Progenitor cell of endocrine pancreas (in vitro differentiated cells): ENCODE measurements at regions not wholly inside any gene's neighbourhood (a gene's known extent, or its start where the extent isn't known, plus 50 kb on each side); places are given as distances from the start of the nearest gene placed in this dataset.

ENCODE experiments used
- DNase-seq: peaks from one replicate; pipeline ENCODE4 v3.0.0; 2021; ENCODE audit warnings: low spot score; ENCODE audit not compliant: unreplicated experiment
- H3K27ac Mint-ChIP-seq: 2 replicates; pipeline ENCODE4 v1.8.0; 2021; ENCODE audit warnings: mild to moderate bottlenecking, moderate library complexity, mixed read lengths
- H3K27me3 Mint-ChIP-seq: 2 replicates; pipeline ENCODE4 v1.8.0; 2021; ENCODE audit warnings: mixed read lengths
- H3K36me3 Mint-ChIP-seq: 2 replicates; pipeline ENCODE4 v1.8.0; 2022; ENCODE audit warnings: mixed read lengths; ENCODE audit not compliant: insufficient read depth
- H3K4me1 Mint-ChIP-seq: 2 replicates; pipeline ENCODE4 v1.8.0; 2021; ENCODE audit warnings: low read depth, mixed read lengths
- H3K4me3 Mint-ChIP-seq: 2 replicates; pipeline ENCODE4 v1.8.0; 2021; ENCODE audit warnings: low read depth, mild to moderate bottlenecking, moderate library complexity, mixed read lengths
- H3K9me3 Mint-ChIP-seq: 2 replicates; pipeline ENCODE4 v1.8.0; 2021; ENCODE audit warnings: low read depth, mixed read lengths
- CTCF ChIP-seq: fragments of 200-600 bp; sonication (generic); IDR thresholded peaks from one replicate; pipeline ENCODE4 v1.5.0; 2021; ENCODE audit warnings: antibody characterized with exemption, mild to moderate bottlenecking; ENCODE audit not compliant: unreplicated experiment

- no peak for TF ChIP-seq CTCF
- Mint-ChIP-seq H3K4me1 (no peaks in the 10 kb centered on the region), H3K9me3 (no peaks in the 10 kb centered on the region), H3K27me3 (peaks cover 33% of the 10 kb centered on the region), H3K27ac (no peak overlapping the region), H3K4me3 (no peak overlapping the region), H3K36me3 (no peaks in the 10 kb centered on the region)
- no peak for DNase-seq
Measured at GRCh38 chr10:128339753-128340152, 213.5 kb upstream of the MKI67 start.

- Mint-ChIP-seq H3K4me1 (peaks cover 4% of the 10 kb centered on the region), H3K27me3 (peaks cover 26% of the 10 kb centered on the region), H3K27ac (no peak overlapping the region), H3K9me3 (no peaks in the 10 kb centered on the region), H3K36me3 (no peaks in the 10 kb centered on the region), H3K4me3 (no peak overlapping the region)
- TF ChIP-seq CTCF: no peak
- no peak for DNase-seq
Measured at GRCh38 chr10:128345353-128345752, 219.1 kb upstream of the MKI67 start.

- DNase-seq: no peak
- no peak for TF ChIP-seq CTCF
- no peaks in the 10 kb centered on the region for H3K36me3 Mint-ChIP-seq
- peaks cover 28% of the 10 kb centered on the region for H3K27me3 Mint-ChIP-seq
- H3K4me1 Mint-ChIP-seq: no peaks in the 10 kb centered on the region
- no peak overlapping the region for H3K4me3 Mint-ChIP-seq
- H3K9me3 Mint-ChIP-seq: no peaks in the 10 kb centered on the region
- no peak overlapping the region for H3K27ac Mint-ChIP-seq
Measured at GRCh38 chr10:128360783-128361182, 234.6 kb upstream of the MKI67 start.

- no peak overlapping the region for H3K27ac Mint-ChIP-seq
- no peak for TF ChIP-seq CTCF
Measured at GRCh38 chr10:128361487-128361886, 235.3 kb upstream of the MKI67 start.

GRCh38 chr10:128362514-128362913, 236.3 kb upstream of the MKI67 start:
- H3K27ac Mint-ChIP-seq: no peak overlapping the region
- no peak for TF ChIP-seq CTCF
- DNase-seq: no peak
- no peak overlapping the region for H3K4me3 Mint-ChIP-seq
- no peaks in the 10 kb centered on the region for H3K4me1 Mint-ChIP-seq
- H3K36me3 Mint-ChIP-seq: no peaks in the 10 kb centered on the region
- H3K27me3 Mint-ChIP-seq: peaks cover 34% of the 10 kb centered on the region
- no peaks in the 10 kb centered on the region for H3K9me3 Mint-ChIP-seq

More at GRCh38 chr10:128361487-128361886, 235.3 kb upstream of the MKI67 start:
- Mint-ChIP-seq H3K36me3 (no peaks in the 10 kb centered on the region), H3K27me3 (peaks cover 30% of the 10 kb centered on the region), H3K4me3 (no peak overlapping the region), H3K9me3 (no peaks in the 10 kb centered on the region), H3K4me1 (no peaks in the 10 kb centered on the region)
- DNase-seq: no peak
